ENCODE measurements at regions not wholly inside any gene's neighbourhood (a gene's known extent, or its start where the extent isn't known, plus 50 kb on each side); places are given as distances from the start of the nearest gene placed in this dataset.
"Not testable (repeated sequence)": the region's sequence is repeated elsewhere in the genome, so short reads cannot be mapped to it uniquely, and the experiment has no call there.

- no peak for DNase-seq (ENCODE audit: low read depth, low spot score)
Observed at GRCh38 chr6:150683320-150683719, 83.6 kb downstream of the PLEKHG1 start.

- no peak for DNase-seq (ENCODE audit: low read depth, low spot score)
Observed at GRCh38 chr6:150684161-150684560, 84.5 kb downstream of the PLEKHG1 start.

GRCh38 chr6:150684714-150685459, 85.2 kb downstream of the PLEKHG1 start:
- no peak for DNase-seq (ENCODE audit: low read depth, low spot score)

GRCh38 chr6:150685860-150686259, 86.2 kb downstream of the PLEKHG1 start:
- DNase-seq (ENCODE audit: low read depth, low spot score): peak; percentile 73

- no peak for DNase-seq (ENCODE audit: low read depth, low spot score)
Observed at GRCh38 chr6:150686566-150686965, 86.9 kb downstream of the PLEKHG1 start.

- DNase-seq (ENCODE audit: low read depth, low spot score): no peak
Observed at GRCh38 chr6:150687508-150687907, 87.8 kb downstream of the PLEKHG1 start.

GRCh38 chr6:150689900-150690590, 90.4 kb downstream of the PLEKHG1 start:
- DNase-seq (ENCODE audit: low read depth, low spot score): no peak

- no peak for DNase-seq (ENCODE audit: low read depth, low spot score)
Observed at GRCh38 chr6:150690681-150691080, 91.0 kb downstream of the PLEKHG1 start.

- no peak for DNase-seq (ENCODE audit: low read depth, low spot score)
Observed at GRCh38 chr6:150691463-150691862, 91.8 kb downstream of the PLEKHG1 start.

- no peak for DNase-seq (ENCODE audit: low read depth, low spot score)
Observed at GRCh38 chr6:150692604-150693003, 92.9 kb downstream of the PLEKHG1 start.

- DNase-seq (ENCODE audit: low read depth, low spot score): no peak
Observed at GRCh38 chr6:150694889-150695288, 95.2 kb downstream of the PLEKHG1 start.

- no peak for DNase-seq (ENCODE audit: low read depth, low spot score)
Observed at GRCh38 chr6:150695652-150696051, 96.0 kb downstream of the PLEKHG1 start.

GRCh38 chr6:150696190-150696589, 96.5 kb downstream of the PLEKHG1 start:
- peak; percentile 36 for DNase-seq (ENCODE audit: low read depth, low spot score)

- DNase-seq (ENCODE audit: low read depth, low spot score): not testable (repeated sequence)
Observed at GRCh38 chr6:150696918-150697317, 97.2 kb downstream of the PLEKHG1 start.

- DNase-seq (ENCODE audit: low read depth, low spot score): peak; percentile 28
Observed at GRCh38 chr6:150697515-150697914, 97.8 kb downstream of the PLEKHG1 start.

- DNase-seq (ENCODE audit: low read depth, low spot score): no peak
Observed at GRCh38 chr6:150698391-150698790, 98.7 kb downstream of the PLEKHG1 start.

- DNase-seq (ENCODE audit: low read depth, low spot score): no peak
Observed at GRCh38 chr6:150702675-150703074, 103.0 kb downstream of the PLEKHG1 start.

GRCh38 chr6:150704447-150705192, 104.9 kb downstream of the PLEKHG1 start:
- DNase-seq (ENCODE audit: low read depth, low spot score): no peak

- DNase-seq (ENCODE audit: low read depth, low spot score): no peak
Observed at GRCh38 chr6:150705392-150705791, 105.7 kb downstream of the PLEKHG1 start.

- no peak for DNase-seq (ENCODE audit: low read depth, low spot score)
Observed at GRCh38 chr6:150710236-150710635, 110.6 kb downstream of the PLEKHG1 start.

GRCh38 chr6:150711061-150711460, 111.4 kb downstream of the PLEKHG1 start:
- DNase-seq (ENCODE audit: low read depth, low spot score): no peak
